ENCODE measurements at regions not wholly inside any gene's neighbourhood (a gene's known extent, or its start where the extent isn't known, plus 50 kb on each side); places are given as distances from the start of the nearest gene placed in this dataset.

DNA sequence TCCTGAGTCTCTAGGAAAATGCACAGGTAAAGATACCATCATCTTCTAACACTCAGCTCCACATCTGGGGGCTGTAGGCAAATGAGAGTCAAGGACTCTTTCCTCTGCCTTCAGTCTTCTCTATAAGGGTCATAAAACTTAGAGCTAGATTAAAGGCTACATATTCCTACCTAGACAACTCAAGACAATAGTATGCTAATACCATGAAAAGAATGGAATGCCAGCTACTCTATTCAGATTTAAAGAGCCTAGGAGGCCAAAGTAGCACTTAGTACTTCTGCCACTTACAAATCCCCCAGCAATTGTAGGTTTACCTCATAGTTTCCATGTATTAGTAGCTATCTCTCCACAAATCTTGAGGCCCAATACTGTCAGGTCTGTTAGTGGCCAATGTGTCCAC lies 453.0 kb downstream of the SLITRK5 start:
- TF ChIP-seq, protein P1, sequence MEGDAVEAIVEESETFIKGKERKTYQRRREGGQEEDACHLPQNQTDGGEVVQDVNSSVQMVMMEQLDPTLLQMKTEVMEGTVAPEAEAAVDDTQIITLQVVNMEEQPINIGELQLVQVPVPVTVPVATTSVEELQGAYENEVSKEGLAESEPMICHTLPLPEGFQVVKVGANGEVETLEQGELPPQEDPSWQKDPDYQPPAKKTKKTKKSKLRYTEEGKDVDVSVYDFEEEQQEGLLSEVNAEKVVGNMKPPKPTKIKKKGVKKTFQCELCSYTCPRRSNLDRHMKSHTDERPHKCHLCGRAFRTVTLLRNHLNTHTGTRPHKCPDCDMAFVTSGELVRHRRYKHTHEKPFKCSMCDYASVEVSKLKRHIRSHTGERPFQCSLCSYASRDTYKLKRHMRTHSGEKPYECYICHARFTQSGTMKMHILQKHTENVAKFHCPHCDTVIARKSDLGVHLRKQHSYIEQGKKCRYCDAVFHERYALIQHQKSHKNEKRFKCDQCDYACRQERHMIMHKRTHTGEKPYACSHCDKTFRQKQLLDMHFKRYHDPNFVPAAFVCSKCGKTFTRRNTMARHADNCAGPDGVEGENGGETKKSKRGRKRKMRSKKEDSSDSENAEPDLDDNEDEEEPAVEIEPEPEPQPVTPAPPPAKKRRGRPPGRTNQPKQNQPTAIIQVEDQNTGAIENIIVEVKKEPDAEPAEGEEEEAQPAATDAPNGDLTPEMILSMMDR (IDR thresholded peaks at IDR 0.05; ENCODE audit: low read depth, low read length, missing input control), result no peak
- TF ChIP-seq, protein P2, sequence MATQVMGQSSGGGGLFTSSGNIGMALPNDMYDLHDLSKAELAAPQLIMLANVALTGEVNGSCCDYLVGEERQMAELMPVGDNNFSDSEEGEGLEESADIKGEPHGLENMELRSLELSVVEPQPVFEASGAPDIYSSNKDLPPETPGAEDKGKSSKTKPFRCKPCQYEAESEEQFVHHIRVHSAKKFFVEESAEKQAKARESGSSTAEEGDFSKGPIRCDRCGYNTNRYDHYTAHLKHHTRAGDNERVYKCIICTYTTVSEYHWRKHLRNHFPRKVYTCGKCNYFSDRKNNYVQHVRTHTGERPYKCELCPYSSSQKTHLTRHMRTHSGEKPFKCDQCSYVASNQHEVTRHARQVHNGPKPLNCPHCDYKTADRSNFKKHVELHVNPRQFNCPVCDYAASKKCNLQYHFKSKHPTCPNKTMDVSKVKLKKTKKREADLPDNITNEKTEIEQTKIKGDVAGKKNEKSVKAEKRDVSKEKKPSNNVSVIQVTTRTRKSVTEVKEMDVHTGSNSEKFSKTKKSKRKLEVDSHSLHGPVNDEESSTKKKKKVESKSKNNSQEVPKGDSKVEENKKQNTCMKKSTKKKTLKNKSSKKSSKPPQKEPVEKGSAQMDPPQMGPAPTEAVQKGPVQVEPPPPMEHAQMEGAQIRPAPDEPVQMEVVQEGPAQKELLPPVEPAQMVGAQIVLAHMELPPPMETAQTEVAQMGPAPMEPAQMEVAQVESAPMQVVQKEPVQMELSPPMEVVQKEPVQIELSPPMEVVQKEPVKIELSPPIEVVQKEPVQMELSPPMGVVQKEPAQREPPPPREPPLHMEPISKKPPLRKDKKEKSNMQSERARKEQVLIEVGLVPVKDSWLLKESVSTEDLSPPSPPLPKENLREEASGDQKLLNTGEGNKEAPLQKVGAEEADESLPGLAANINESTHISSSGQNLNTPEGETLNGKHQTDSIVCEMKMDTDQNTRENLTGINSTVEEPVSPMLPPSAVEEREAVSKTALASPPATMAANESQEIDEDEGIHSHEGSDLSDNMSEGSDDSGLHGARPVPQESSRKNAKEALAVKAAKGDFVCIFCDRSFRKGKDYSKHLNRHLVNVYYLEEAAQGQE (IDR thresholded peaks at IDR 0.05), result no peak
- no peaks in the 10 kb centered on the region for H3K9me3 ChIP-seq (ENCODE audit: control insufficient read depth in 4 of 4, low read length in 3 of 4)
- no peaks in the 10 kb centered on the region for H3K36me3 ChIP-seq (ENCODE audit: control insufficient read depth in 4 of 4, insufficient read depth in 3 of 4, low read depth in 1 of 4, low read length in 3 of 4)
- H3K27me3 ChIP-seq (ENCODE audit: control insufficient read depth in 4 of 4, insufficient read depth in 4 of 4, low read length in 3 of 4), result no peaks in the 10 kb centered on the region
- H3K4me3 ChIP-seq (ENCODE audit: low read depth in 1 of 3, low read length in 3 of 3), result no peak overlapping the region
- no peak overlapping the region for H3K9ac ChIP-seq (ENCODE audit: low read depth in 1 of 2, low read length in 2 of 2)
- H3K27ac ChIP-seq (ENCODE audit: low read depth in 1 of 2, low read length in 2 of 2), result no peak overlapping the region
- DNase-seq (ENCODE audit: low spot score), result no peak
- no peaks in the 10 kb centered on the region for H3K4me1 ChIP-seq (ENCODE audit: control insufficient read depth in 4 of 4, insufficient read depth in 4 of 4, low read length in 3 of 4)

DNA sequence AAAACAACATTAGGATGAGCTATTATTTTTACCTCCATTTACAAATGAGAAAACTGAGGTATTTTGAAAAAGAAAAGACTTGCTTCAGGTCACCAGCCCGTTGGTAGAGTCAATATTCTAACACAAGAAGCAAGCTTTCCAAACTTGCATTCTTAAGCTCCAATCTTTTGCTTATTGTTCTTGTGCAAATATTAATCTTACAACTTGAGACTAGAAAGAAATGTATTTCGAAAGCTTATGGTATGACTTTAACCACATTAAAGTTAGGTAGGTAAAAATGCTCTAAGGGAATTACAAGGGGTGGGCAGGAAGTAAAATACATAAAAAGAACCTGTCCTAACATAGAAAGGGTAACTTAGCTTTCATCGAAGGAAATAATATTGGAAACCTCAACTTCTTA lies 453.9 kb downstream of the SLITRK5 start:
- Histone ChIP-seq H3K36me3 (ENCODE audit: control insufficient read depth in 4 of 4, insufficient read depth in 3 of 4, low read depth in 1 of 4, low read length in 3 of 4) (no peaks in the 10 kb centered on the region), H3K4me1 (ENCODE audit: control insufficient read depth in 4 of 4, insufficient read depth in 4 of 4, low read length in 3 of 4) (no peaks in the 10 kb centered on the region), H3K27ac (ENCODE audit: low read depth in 1 of 2, low read length in 2 of 2) (no peak overlapping the region), H3K4me3 (ENCODE audit: low read depth in 1 of 3, low read length in 3 of 3) (no peak overlapping the region), H3K27me3 (ENCODE audit: control insufficient read depth in 4 of 4, insufficient read depth in 4 of 4, low read length in 3 of 4) (no peaks in the 10 kb centered on the region), H3K9ac (ENCODE audit: low read depth in 1 of 2, low read length in 2 of 2) (no peak overlapping the region), H3K9me3 (ENCODE audit: control insufficient read depth in 4 of 4, low read length in 3 of 4) (no peaks in the 10 kb centered on the region)
- DNase-seq (ENCODE audit: low spot score), result no peak
- 52% methylated on average over 3 of the region's 3 CpGs for WGBS
- no peak for TF ChIP-seq JUND (IDR thresholded peaks at IDR 0.05)
- no peak for TF ChIP-seq YY1 (IDR thresholded peaks at IDR 0.05)
- no peak for TF ChIP-seq NR2F2 (IDR thresholded peaks at IDR 0.05)
- TF ChIP-seq, protein P3, sequence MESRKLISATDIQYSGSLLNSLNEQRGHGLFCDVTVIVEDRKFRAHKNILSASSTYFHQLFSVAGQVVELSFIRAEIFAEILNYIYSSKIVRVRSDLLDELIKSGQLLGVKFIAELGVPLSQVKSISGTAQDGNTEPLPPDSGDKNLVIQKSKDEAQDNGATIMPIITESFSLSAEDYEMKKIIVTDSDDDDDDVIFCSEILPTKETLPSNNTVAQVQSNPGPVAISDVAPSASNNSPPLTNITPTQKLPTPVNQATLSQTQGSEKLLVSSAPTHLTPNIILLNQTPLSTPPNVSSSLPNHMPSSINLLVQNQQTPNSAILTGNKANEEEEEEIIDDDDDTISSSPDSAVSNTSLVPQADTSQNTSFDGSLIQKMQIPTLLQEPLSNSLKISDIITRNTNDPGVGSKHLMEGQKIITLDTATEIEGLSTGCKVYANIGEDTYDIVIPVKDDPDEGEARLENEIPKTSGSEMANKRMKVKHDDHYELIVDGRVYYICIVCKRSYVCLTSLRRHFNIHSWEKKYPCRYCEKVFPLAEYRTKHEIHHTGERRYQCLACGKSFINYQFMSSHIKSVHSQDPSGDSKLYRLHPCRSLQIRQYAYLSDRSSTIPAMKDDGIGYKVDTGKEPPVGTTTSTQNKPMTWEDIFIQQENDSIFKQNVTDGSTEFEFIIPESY (IDR thresholded peaks at IDR 0.05), result no peak
- TF ChIP-seq TAF1 (conservative IDR thresholded peaks at IDR 0.05), result no peak
- TF ChIP-seq, protein P4, sequence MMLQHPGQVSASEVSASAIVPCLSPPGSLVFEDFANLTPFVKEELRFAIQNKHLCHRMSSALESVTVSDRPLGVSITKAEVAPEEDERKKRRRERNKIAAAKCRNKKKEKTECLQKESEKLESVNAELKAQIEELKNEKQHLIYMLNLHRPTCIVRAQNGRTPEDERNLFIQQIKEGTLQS (IDR thresholded peaks at IDR 0.05), result no peak
- TF ChIP-seq HNF4A (conservative IDR thresholded peaks at IDR 0.05), result no peak

DNA sequence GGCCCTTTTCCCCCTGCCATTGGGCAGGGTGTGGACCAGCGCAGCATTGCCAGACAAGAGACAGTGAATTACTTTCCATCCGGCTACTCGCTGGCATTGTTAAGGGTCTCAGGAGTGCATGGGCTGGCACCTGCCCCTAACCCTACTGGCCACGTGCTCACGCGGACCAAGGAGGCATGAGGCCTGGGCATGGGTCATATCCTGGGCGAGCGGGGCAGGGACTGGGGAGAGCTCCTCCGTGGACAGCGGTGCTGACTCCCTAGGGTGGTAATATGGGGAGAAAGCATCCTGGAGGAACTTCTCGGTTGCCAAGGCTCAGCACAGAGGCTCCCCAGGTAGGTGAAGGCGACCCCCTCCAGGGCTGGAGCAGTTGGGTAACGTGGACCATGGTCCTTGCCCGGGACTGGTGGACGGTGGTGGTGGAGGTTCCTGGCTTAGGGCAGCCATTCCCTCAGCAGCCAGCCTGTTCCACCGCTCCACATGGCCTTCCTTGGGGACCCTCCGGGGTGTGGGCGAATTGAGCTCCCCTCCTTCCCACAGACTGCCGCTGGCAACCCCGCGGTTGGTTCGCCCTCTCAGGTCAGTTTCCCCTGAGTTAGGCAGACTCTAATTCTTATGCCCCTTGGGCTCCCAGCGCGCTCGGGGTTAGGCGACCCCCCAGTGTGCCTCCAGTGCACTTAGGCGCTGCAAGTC lies 465.1 kb downstream of the SLITRK5 start:
- DNase-seq (ENCODE audit: low spot score), result no peak
- H3K9me3 ChIP-seq (ENCODE audit: control insufficient read depth in 4 of 4, low read length in 3 of 4), result peaks cover 0 to 2% (median 0%) of the 10 kb centered on the region in 4 donors
- WGBS, result 91% methylated on average over 27 of the region's 27 CpGs
- H3K27ac ChIP-seq (ENCODE audit: low read depth in 1 of 2, low read length in 2 of 2), result no peak overlapping the region
- no peaks in the 10 kb centered on the region for H3K36me3 ChIP-seq (ENCODE audit: control insufficient read depth in 4 of 4, insufficient read depth in 3 of 4, low read depth in 1 of 4, low read length in 3 of 4)
- H3K9ac ChIP-seq (ENCODE audit: low read depth in 1 of 2, low read length in 2 of 2), result no peak overlapping the region
- no peaks in the 10 kb centered on the region for H3K27me3 ChIP-seq (ENCODE audit: control insufficient read depth in 4 of 4, insufficient read depth in 4 of 4, low read length in 3 of 4)
- H3K4me1 ChIP-seq (ENCODE audit: control insufficient read depth in 4 of 4, insufficient read depth in 4 of 4, low read length in 3 of 4), result no peaks in the 10 kb centered on the region
- H3K4me3 ChIP-seq (ENCODE audit: low read depth in 1 of 3, low read length in 3 of 3), result no peak overlapping the region
- TF ChIP-seq, protein P2 (IDR thresholded peaks at IDR 0.05), result no peak
- TF ChIP-seq HNF4G (IDR thresholded peaks at IDR 0.05), result no peak
- no peak for TF ChIP-seq RAD21 (IDR thresholded peaks at IDR 0.05)
- TF ChIP-seq, protein P4 (IDR thresholded peaks at IDR 0.05), result no peak
- TF ChIP-seq FOXA1 (IDR thresholded peaks at IDR 0.05), result no peak
- TF ChIP-seq GABPA (IDR thresholded peaks at IDR 0.05 in 1 of 2, conservative IDR thresholded peaks at IDR 0.05 in 1 of 2), result no peak
- TF ChIP-seq NR2F2 (IDR thresholded peaks at IDR 0.05), result no peak
- TF ChIP-seq RXRA (IDR thresholded peaks at IDR 0.05), result no peak
- TF ChIP-seq HNF4A (conservative IDR thresholded peaks at IDR 0.05), result no peak
- TF ChIP-seq EGR1 (IDR thresholded peaks at IDR 0.05; ENCODE audit: low read depth in 2 of 2), result no peak
- no peak for TF ChIP-seq TAF1 (conservative IDR thresholded peaks at IDR 0.05)
- no peak for TF ChIP-seq FOXA2 (IDR thresholded peaks at IDR 0.05)

Measured in liver (tissue), 8 donors.